CD4-positive, alpha-beta T cell (primary cell): ENCODE measurements at regions not wholly inside any gene's neighbourhood (a gene's known extent, or its start where the extent isn't known, plus 50 kb on each side); places are given as distances from the start of the nearest gene placed in this dataset.
"Not testable (repeated sequence)": the region's sequence is repeated elsewhere in the genome, so short reads cannot be mapped to it uniquely, and the experiment has no call there.

Experiments
- ATAC-seq: fragments of 200-7000 bp; cut with Tn5 transposase; one replicate; pipeline ENCODE4 v1.10.0; 2022; ENCODE audit warnings: mild to moderate bottlenecking; ENCODE audit not compliant: poor library complexity
- CTCF ChIA-PET: fragments of 350-600 bp; sonication (Branson Sonifier 250); formaldehyde crosslinking; loops from one replicate; lab custom pipeline; 2021; ENCODE audit warnings: antibody characterized with exemption, inconsistent platforms; lab: Charles Lee
- POLR2A ChIA-PET: fragments of 350-600 bp; sonication (Branson Sonifier 250); formaldehyde crosslinking; loops from one replicate; lab custom pipeline; 2021; ENCODE audit warnings: antibody characterized with exemption, inconsistent platforms; lab: Charles Lee
- DNase-seq, 14 experiments: peaks; one replicate each; pipeline ENCODE4 v3.0.0-alpha.2; 2013 to 2020; ENCODE audit warnings: mixed read lengths in 2 of 14
- H3K27ac ChIP-seq, 2 donors: one replicate each; pipeline versions ENCODE4 v1.5.1 to v1.7.0; 2013; ENCODE audit warnings: low read length in 2 of 2, low read depth in 1 of 2, mild to moderate bottlenecking in 1 of 2
- H3K27me3 ChIP-seq, 2 experiments: 1 replicate in 1 of 2; 2 replicates in 1 of 2; pipeline versions ENCODE4 v1.6.1 to v1.7.0; 2013; ENCODE audit warnings: low read length in 2 of 2, control low read depth in 1 of 2, mild to moderate bottlenecking in 1 of 2, moderate library complexity in 1 of 2; ENCODE audit not compliant: insufficient read depth in 2 of 2, control insufficient read depth in 1 of 2
- H3K36me3 ChIP-seq: one replicate; pipeline ENCODE4 v1.6.1; 2013; ENCODE audit warnings: low read length, control low read depth; ENCODE audit not compliant: insufficient read depth
- H3K4me1 ChIP-seq: one replicate; pipeline ENCODE4 v1.6.1; 2013; ENCODE audit warnings: low read length, control low read depth; ENCODE audit not compliant: insufficient read depth
- H3K4me3 ChIP-seq: one replicate; pipeline ENCODE4 v1.5.1; 2013; ENCODE audit warnings: mild to moderate bottlenecking, low read length, moderate library complexity
- H3K9me3 ChIP-seq, 2 experiments: 1 replicate in 1 of 2; 2 replicates in 1 of 2; pipeline versions ENCODE4 v1.6.1 to v1.7.0; 2013; ENCODE audit warnings: low read length in 2 of 2, mild to moderate bottlenecking in 2 of 2, control low read depth in 1 of 2, moderate library complexity in 1 of 2; ENCODE audit not compliant: control insufficient read depth in 1 of 2, insufficient read depth in 1 of 2
- H3K27ac Mint-ChIP-seq: one replicate; pipeline ENCODE4 v1.8.0; 2020; ENCODE audit warnings: mixed read lengths
- H3K27me3 Mint-ChIP-seq: one replicate; pipeline ENCODE4 v1.8.0; 2021; ENCODE audit warnings: mixed read lengths
- H3K36me3 Mint-ChIP-seq: one replicate; pipeline ENCODE4 v1.8.0; 2021; ENCODE audit warnings: low read depth, mixed read lengths
- H3K4me1 Mint-ChIP-seq: one replicate; pipeline ENCODE4 v1.8.0; 2021; ENCODE audit warnings: low read depth, mixed read lengths
- H3K4me3 Mint-ChIP-seq: one replicate; pipeline ENCODE4 v1.8.0; 2020; ENCODE audit warnings: mild to moderate bottlenecking, mixed read lengths
- H3K9me3 Mint-ChIP-seq: one replicate; pipeline ENCODE4 v1.8.0; 2020; ENCODE audit warnings: mixed read lengths
- CTCF ChIP-seq: fragments of 200-600 bp; IDR thresholded peaks from one replicate; pipeline ENCODE4 v1.8.0; 2022; ENCODE audit warnings: antibody characterized with exemption, mild to moderate bottlenecking
- intact Hi-C, 2 experiments: fragments of 100-400 bp; cut with DNase I in 1 of 2; cut with micrococcal nuclease in 1 of 2; formaldehyde crosslinking; loops; one replicate each; pipeline versions ENCODE4 v1.15.1 to v1.9.0; 2023 to 2025; cut with DNase I, micrococcal nuclease

DNA sequence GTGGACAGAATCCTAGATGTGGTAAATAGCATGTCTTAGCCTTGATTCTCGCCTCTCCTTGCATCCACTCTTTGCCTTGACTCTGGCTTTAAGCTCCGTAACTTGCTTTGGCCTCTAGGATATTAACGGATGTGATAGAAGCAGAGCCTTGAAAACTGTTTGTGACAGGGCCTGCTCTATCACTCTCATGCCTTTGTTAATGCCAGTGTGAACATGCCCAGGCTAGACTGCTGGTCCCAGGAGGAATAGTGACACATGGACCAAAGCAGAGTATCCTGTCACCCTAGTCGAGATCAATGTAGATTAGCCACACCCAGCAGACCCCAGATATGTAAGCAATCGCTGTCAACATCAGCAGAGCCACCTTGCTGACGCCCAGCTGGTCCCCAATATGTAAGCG lies 109.9 kb upstream of the C9orf72 start:
- ChIA-PET CTCF (no interaction called here), POLR2A (no interaction called here)
- Mint-ChIP-seq H3K27me3 (no peaks in the 10 kb centered on the region), H3K9me3 (no peaks in the 10 kb centered on the region), H3K4me1 (no peaks in the 10 kb centered on the region), H3K4me3 (no peak overlapping the region), H3K27ac (no peak overlapping the region), H3K36me3 (no peaks in the 10 kb centered on the region)
- Histone ChIP-seq H3K27me3 (no peaks in the 10 kb centered on the region), H3K4me1 (no peaks in the 10 kb centered on the region), H3K36me3 (no peaks in the 10 kb centered on the region), H3K4me3 (no peak overlapping the region), H3K9me3 (no peaks in the 10 kb centered on the region), H3K27ac (no peak overlapping the region)
- DNase-seq = no peak
- intact Hi-C loops = no loop called here
- ATAC-seq = no peak
- TF ChIP-seq CTCF = no peak

GRCh38 chr9:27688954-27689353 lies 115.7 kb upstream of the C9orf72 start:
- H3K27me3 ChIP-seq = no peaks in the 10 kb centered on the region
- Mint-ChIP-seq H3K4me1 (no peaks in the 10 kb centered on the region), H3K27ac (no peak overlapping the region), H3K27me3 (peaks cover 5% of the 10 kb centered on the region), H3K4me3 (no peak overlapping the region), H3K36me3 (no peaks in the 10 kb centered on the region), H3K9me3 (no peaks in the 10 kb centered on the region)
- ATAC-seq = no peak
- DNase-seq = no peak
- ChIA-PET CTCF (no interaction called here), POLR2A (no interaction called here)
- TF ChIP-seq CTCF = no peak
- H3K9me3 ChIP-seq = no peaks in the 10 kb centered on the region
- H3K4me3 ChIP-seq = no peak overlapping the region
- no peaks in the 10 kb centered on the region for H3K36me3 ChIP-seq
- H3K4me1 ChIP-seq = no peaks in the 10 kb centered on the region
- intact Hi-C loops = no loop called here
- H3K27ac ChIP-seq = no peak overlapping the region

- H3K4me3 ChIP-seq, POLR2A ChIA-PET, H3K27ac Mint-ChIP-seq, H3K36me3 ChIP-seq, H3K27me3 ChIP-seq, intact Hi-C loops, H3K4me1 Mint-ChIP-seq, H3K27ac ChIP-seq, CTCF ChIA-PET, H3K9me3 Mint-ChIP-seq, H3K27me3 Mint-ChIP-seq, H3K9me3 ChIP-seq, ATAC-seq, H3K4me1 ChIP-seq, H3K36me3 Mint-ChIP-seq, H3K4me3 Mint-ChIP-seq: not testable (repeated sequence)
- DNase-seq = peak in 4 of 14 experiments; percentile 9 to 22 (median 18)
These were observed 117.5 kb upstream of the C9orf72 start for GRCh38 chr9:27690816-27691215.

- POLR2A ChIA-PET = interaction anchor here (0.6 kb wide), 1 partner anchor 22 kb away, joined by 4 read pairs; no protein-coding TSS in a partner anchor
- Histone ChIP-seq H3K4me3 (no peak overlapping the region), H3K36me3 (no peaks in the 10 kb centered on the region), H3K4me1 (no peaks in the 10 kb centered on the region), H3K9me3 (no peaks in the 10 kb centered on the region), H3K27me3 (no peaks in the 10 kb centered on the region), H3K27ac (no peak overlapping the region)
- Mint-ChIP-seq H3K9me3 (no peaks in the 10 kb centered on the region), H3K4me3 (no peak overlapping the region), H3K4me1 (no peaks in the 10 kb centered on the region), H3K36me3 (no peaks in the 10 kb centered on the region), H3K27ac (no peak overlapping the region), H3K27me3 (no peaks in the 10 kb centered on the region)
- intact Hi-C loops = no loop called here
- no peak for ATAC-seq
- no peak for DNase-seq
- TF ChIP-seq CTCF = no peak
- CTCF ChIA-PET = no interaction called here
These were observed 126.3 kb upstream of the C9orf72 start for GRCh38 chr9:27699621-27700020.
